ENCODE measurements at regions not wholly inside any gene's neighbourhood (a gene's known extent, or its start where the extent isn't known, plus 50 kb on each side); places are given as distances from the start of the nearest gene placed in this dataset.

DNA sequence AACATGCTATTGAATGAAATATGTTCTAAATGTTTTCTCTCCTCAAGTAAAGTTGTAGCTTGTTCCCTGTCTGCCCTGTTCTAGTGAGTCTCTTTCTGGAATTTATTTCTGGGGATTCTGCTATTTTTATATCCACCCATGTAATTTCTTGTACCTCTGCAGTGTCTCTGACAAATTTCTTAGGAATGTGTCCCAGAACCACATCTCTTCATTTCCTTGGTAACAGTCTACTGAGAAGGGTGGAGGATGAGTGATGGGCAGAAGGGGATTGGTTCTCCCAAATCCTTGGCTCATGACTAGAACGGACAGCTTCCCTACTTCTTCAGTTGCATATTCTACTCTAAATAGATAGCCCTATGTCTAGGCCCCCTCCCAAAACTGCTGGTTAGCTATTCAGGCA is 490.6 kb upstream of the LINC00305 start:
- Mint-ChIP-seq H3K9me3 (peaks cover 0 to 7% of the 10 kb centered on the region in 2 donors), H3K4me1 (ENCODE audit: low read depth in 2 of 2) (no peaks in the 10 kb centered on the region), H3K27ac (no peak overlapping the region), H3K27me3 (no peaks in the 10 kb centered on the region), H3K4me3 (no peak overlapping the region), H3K36me3 (ENCODE audit: insufficient read depth) (no peaks in the 10 kb centered on the region)
- ATAC-seq (replicated peaks) (no peak), DNase-seq (no peak)

DNA sequence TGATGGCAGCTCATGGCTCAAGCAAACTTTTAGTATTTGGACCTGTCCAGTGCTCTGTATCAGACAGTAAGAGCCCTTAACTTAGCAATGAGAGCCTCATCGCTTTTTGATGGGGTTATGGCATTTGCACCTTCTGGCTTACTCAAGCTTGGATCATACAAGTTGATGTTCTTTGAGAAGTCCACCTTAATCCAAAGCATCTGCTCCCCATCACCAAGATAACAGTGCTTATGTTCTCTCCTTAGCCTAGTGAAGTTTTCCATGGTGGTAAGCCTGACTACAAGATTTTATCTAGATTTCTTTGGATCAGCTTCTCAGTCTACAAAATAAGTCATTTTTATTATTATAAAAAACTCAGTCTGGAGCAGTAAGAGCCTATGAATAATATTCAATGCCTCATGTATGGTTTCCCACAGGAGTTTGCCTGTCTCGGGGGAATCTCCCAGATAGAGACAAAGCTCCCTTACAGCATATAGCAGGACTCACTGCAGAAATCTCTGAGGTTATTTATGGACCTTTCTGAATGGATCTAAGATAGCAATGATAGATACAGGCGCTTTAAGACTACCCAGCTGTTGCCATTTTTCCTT is 472.2 kb upstream of the LINC00305 start:
- H3K4me1 Mint-ChIP-seq (ENCODE audit: low read depth in 2 of 2), result no peaks in the 10 kb centered on the region
- no peak overlapping the region for H3K27ac Mint-ChIP-seq
- DNase-seq (no peak), ATAC-seq (replicated peaks) (no peak)
- no peaks in the 10 kb centered on the region for H3K27me3 Mint-ChIP-seq
- peaks cover 5 to 10% of the 10 kb centered on the region in 2 donors for H3K9me3 Mint-ChIP-seq
- H3K4me3 Mint-ChIP-seq, result no peak overlapping the region
- no peaks in the 10 kb centered on the region for H3K36me3 Mint-ChIP-seq (ENCODE audit: insufficient read depth)

DNA sequence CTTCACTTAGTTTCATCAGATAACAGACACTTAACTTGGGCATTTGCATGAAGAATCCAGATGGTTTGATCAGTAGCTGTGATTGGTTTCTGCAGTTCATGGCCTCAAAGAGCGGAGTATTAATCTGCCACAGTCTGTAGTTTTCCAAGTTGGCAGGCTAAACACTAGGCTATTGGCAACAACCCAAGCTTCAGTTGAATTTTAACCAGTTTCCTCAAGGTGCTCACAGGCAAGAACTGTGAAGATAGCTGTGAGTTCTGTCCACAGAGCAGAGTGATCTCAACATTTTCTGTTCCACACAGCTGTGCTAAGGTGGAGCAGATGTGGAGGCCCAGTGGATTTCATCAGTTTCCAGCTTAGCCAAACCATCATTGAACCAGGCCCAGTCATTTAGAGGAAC is 469.5 kb upstream of the LINC00305 start:
- H3K4me3 Mint-ChIP-seq, result no peak overlapping the region
- H3K9me3 Mint-ChIP-seq, result peaks cover 0 to 5% of the 10 kb centered on the region in 2 donors
- no peaks in the 10 kb centered on the region for H3K27me3 Mint-ChIP-seq
- H3K27ac Mint-ChIP-seq, result no peak overlapping the region
- no peak for DNase-seq
- no peaks in the 10 kb centered on the region for H3K36me3 Mint-ChIP-seq (ENCODE audit: insufficient read depth)
- no peaks in the 10 kb centered on the region for H3K4me1 Mint-ChIP-seq (ENCODE audit: low read depth in 2 of 2)
- no peak for ATAC-seq (replicated peaks)

DNA sequence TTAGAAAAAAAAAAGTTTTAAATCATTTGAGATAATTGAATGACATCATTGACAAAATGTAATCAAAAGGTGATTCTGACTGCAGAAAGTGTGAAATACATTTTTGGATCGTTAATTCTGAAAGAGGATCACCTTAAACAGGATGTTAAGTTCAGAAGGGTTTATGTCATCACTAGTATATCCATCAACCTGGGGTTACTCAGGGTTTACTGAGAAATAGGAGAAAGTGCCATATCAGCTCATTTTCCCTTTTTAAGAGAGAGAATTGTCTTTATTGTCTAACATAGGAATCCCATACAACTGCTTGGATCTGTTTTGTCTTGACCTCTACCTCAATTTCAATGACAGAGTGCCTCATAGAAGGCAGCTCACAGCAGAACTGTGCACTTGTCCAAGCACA is 466.1 kb upstream of the LINC00305 start:
- H3K27me3 Mint-ChIP-seq, result no peaks in the 10 kb centered on the region
- no peaks in the 10 kb centered on the region for H3K36me3 Mint-ChIP-seq (ENCODE audit: insufficient read depth)
- ATAC-seq (replicated peaks), result no peak
- H3K4me3 Mint-ChIP-seq, result no peak overlapping the region
- peaks cover 2 to 7% of the 10 kb centered on the region in 2 donors for H3K9me3 Mint-ChIP-seq
- H3K4me1 Mint-ChIP-seq (ENCODE audit: low read depth in 2 of 2), result no peaks in the 10 kb centered on the region
- no peak for DNase-seq
- H3K27ac Mint-ChIP-seq, result no peak overlapping the region

DNA sequence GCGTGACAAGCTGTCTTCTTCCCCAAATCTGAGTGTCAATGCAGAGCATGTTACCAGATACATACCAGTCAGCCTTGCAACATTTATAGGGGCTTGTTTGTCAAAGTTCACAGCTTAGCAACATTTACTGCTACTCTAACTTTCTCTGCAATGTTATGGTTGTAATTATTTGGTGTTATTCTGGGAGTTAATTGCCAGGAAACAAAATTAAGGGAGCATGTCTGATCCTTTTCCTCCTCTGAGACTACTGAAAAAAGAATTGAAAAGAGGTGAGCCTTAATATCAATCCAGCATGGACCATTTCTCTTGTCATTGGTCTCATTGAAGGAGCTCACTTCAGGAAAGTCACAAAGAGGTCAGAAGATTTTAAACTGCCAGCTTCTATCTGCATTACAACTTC is 465.6 kb upstream of the LINC00305 start:
- no peaks in the 10 kb centered on the region for H3K27me3 Mint-ChIP-seq
- no peak overlapping the region for H3K4me3 Mint-ChIP-seq
- no peak overlapping the region for H3K27ac Mint-ChIP-seq
- H3K36me3 Mint-ChIP-seq (ENCODE audit: insufficient read depth), result no peaks in the 10 kb centered on the region
- no peak for DNase-seq
- H3K4me1 Mint-ChIP-seq (ENCODE audit: low read depth in 2 of 2), result no peaks in the 10 kb centered on the region
- H3K9me3 Mint-ChIP-seq, result peaks cover 2 to 7% of the 10 kb centered on the region in 2 donors
- ATAC-seq (replicated peaks), result no peak

DNA sequence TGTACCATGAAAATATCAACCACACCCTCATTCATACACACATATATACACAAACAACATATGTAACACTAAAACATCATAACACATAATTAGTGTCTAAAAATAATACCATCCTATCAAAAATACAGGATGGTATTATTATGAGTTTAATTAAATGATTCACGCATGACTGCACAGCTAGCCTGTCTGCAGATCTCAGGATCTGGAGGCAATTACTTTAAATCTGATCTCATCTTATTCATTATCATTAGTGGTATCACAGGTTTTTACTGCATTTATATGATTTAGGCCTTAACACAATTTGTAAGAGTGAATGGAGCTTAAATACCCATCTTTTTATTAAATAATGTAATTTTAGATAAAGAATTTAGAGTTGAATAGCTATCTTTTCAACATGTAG is 443.4 kb upstream of the LINC00305 start:
- Mint-ChIP-seq H3K4me1 (ENCODE audit: low read depth in 2 of 2) (no peaks in the 10 kb centered on the region), H3K9me3 (peaks cover 10 to 15% of the 10 kb centered on the region in 2 donors), H3K4me3 (no peak overlapping the region), H3K27ac (no peak overlapping the region), H3K27me3 (no peaks in the 10 kb centered on the region), H3K36me3 (ENCODE audit: insufficient read depth) (no peaks in the 10 kb centered on the region)
- ATAC-seq (replicated peaks), result no peak
- no peak for DNase-seq

DNA sequence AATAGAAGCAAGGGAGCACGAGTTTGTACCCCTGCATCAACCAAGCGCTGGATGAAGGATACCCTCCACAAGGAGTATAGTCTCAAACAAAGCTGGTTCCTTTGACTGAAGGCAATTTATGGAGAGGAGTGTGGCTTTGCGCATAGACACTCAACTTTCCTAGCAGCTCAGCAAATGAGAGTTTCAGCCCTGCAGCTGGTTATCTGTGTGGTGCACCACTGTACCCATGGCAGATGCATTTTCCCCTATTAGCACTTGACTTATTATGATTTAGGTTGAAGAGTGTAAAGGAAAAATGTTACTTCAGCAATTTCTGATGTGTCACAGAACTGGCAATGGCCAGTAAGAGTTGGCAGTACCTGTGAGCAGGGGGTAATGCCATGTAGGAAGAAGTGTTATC is 440.1 kb upstream of the LINC00305 start:
- Mint-ChIP-seq H3K27me3 (no peaks in the 10 kb centered on the region), H3K4me3 (no peak overlapping the region), H3K27ac (no peak overlapping the region), H3K4me1 (ENCODE audit: low read depth in 2 of 2) (no peaks in the 10 kb centered on the region), H3K36me3 (ENCODE audit: insufficient read depth) (no peaks in the 10 kb centered on the region), H3K9me3 (peaks cover 8 to 13% of the 10 kb centered on the region in 2 donors)
- no peak for DNase-seq
- ATAC-seq (replicated peaks), result no peak

DNA sequence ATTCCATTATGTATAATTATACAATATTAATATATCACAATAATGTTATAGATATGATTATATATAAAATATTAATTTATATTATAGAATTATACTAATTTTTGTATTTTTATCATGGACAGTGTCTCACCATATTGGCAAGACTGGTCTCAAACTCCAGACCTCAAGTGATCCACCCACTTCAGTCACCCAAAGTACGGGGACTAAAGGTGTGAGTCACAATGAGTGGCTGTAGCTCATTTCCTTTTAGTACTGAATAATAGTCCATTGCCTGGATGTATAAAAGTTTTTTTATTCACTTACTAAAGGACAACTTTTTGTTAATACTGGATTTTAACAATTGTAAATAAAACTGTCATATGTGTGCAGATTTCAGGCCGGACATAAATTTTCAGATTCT is 417.6 kb upstream of the LINC00305 start:
- peaks cover 0 to 6% of the 10 kb centered on the region in 2 donors for H3K9me3 Mint-ChIP-seq
- H3K27me3 Mint-ChIP-seq, result no peaks in the 10 kb centered on the region
- H3K27ac Mint-ChIP-seq, result no peak overlapping the region
- no peaks in the 10 kb centered on the region for H3K36me3 Mint-ChIP-seq (ENCODE audit: insufficient read depth)
- DNase-seq, result no peak
- H3K4me3 Mint-ChIP-seq, result no peak overlapping the region
- ATAC-seq (replicated peaks), result no peak
- no peaks in the 10 kb centered on the region for H3K4me1 Mint-ChIP-seq (ENCODE audit: low read depth in 2 of 2)

DNA sequence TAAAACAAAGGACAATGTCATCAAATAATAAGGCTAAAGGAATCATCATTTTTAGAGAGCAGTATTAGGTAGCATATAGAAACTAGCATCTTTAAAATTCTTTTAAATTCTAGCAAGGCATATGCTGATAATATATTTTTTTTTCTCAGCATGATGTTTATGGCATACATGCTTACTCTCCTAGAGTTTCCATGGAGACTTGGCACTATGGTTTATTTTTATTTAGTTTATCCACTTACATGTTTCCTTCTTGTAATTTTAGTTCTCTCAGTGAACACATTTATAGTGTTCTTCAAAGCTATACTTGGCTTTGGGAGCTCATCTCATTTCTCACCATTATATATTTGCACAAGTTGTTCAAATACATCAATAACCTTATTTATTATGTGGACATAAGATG is 413.8 kb upstream of the LINC00305 start:
- Mint-ChIP-seq H3K4me3 (no peak overlapping the region), H3K27me3 (no peaks in the 10 kb centered on the region), H3K36me3 (ENCODE audit: insufficient read depth) (no peaks in the 10 kb centered on the region), H3K9me3 (peaks cover 0 to 6% of the 10 kb centered on the region in 2 donors), H3K4me1 (ENCODE audit: low read depth in 2 of 2) (no peaks in the 10 kb centered on the region), H3K27ac (no peak overlapping the region)
- DNase-seq (no peak), ATAC-seq (replicated peaks) (no peak)

DNA sequence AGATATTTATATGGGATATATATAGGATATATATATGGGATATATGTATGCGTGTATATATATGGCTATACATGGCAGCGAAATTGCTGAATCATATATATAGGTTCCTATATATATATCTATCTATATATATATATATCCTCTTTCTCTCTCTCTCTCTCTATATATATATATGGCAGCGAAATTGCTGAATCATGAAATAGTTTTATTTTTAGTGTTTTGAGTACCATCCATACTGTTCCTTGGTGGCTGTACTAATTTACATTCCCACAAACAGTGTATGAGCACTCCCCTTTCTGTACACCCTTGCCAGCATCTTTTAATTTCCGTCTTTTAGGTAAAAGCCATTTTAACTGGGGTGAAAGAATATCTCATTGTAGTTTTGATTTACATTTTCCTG is 397.6 kb upstream of the LINC00305 start:
- DNase-seq, result no peak
- H3K27me3 Mint-ChIP-seq, result no peaks in the 10 kb centered on the region
- no peak overlapping the region for H3K27ac Mint-ChIP-seq
- no peak for ATAC-seq (replicated peaks)
- H3K36me3 Mint-ChIP-seq (ENCODE audit: insufficient read depth), result no peaks in the 10 kb centered on the region
- H3K9me3 Mint-ChIP-seq, result peaks cover 0 to 7% of the 10 kb centered on the region in 2 donors
- no peaks in the 10 kb centered on the region for H3K4me1 Mint-ChIP-seq (ENCODE audit: low read depth in 2 of 2)
- H3K4me3 Mint-ChIP-seq, result no peak overlapping the region

DNA sequence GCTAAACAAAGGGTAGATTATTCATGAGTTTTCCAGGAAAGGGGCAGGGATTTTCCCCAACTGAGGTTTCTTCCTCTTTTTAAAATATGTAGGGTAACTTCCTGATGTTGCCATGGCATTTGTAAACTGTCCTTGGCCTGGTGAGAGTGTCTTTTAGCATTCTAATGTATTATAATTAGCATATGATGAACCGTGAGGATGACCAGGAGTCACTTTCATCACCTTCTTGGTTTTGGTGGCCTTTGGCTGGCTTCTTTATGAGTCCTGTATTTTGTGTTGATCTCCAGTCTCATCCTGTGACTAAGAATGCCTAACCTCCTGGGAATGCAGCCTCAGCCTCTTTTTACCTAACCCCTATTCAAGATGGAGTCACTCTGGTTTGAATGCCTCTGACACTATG is 391.0 kb upstream of the LINC00305 start:
- no peaks in the 10 kb centered on the region for H3K36me3 Mint-ChIP-seq (ENCODE audit: insufficient read depth)
- peaks cover 4 to 20% of the 10 kb centered on the region in 2 donors for H3K9me3 Mint-ChIP-seq
- no peaks in the 10 kb centered on the region for H3K4me1 Mint-ChIP-seq (ENCODE audit: low read depth in 2 of 2)
- no peak for ATAC-seq (replicated peaks)
- H3K4me3 Mint-ChIP-seq, result no peak overlapping the region
- H3K27me3 Mint-ChIP-seq, result no peaks in the 10 kb centered on the region
- DNase-seq, result no peak
- no peak overlapping the region for H3K27ac Mint-ChIP-seq

DNA sequence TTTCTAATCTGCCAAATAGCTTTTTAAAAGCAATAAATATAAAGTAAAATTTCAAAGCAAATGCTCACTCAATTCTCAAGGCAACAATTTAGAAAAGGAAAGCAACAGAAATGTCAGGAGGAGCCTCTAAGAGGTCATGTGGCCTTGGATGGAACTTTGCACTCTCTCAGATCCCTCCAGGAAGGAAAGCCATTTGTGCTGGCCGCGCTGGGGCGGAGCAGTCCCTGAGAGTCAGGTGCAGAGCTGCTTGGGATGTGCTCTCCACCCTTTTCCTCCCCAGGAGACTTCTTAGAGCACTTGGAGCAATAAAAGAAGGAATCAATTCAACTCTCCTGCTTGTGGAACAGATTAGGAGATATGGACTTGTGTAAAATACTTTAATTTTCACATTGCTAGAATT is 379.8 kb upstream of the LINC00305 start:
- ATAC-seq (replicated peaks) (no peak), DNase-seq (no peak)
- Mint-ChIP-seq H3K9me3 (peaks cover 9 to 10% of the 10 kb centered on the region in 2 donors), H3K36me3 (ENCODE audit: insufficient read depth) (no peaks in the 10 kb centered on the region), H3K4me1 (ENCODE audit: low read depth in 2 of 2) (no peaks in the 10 kb centered on the region), H3K4me3 (no peak overlapping the region), H3K27ac (no peak overlapping the region), H3K27me3 (no peaks in the 10 kb centered on the region)

DNA sequence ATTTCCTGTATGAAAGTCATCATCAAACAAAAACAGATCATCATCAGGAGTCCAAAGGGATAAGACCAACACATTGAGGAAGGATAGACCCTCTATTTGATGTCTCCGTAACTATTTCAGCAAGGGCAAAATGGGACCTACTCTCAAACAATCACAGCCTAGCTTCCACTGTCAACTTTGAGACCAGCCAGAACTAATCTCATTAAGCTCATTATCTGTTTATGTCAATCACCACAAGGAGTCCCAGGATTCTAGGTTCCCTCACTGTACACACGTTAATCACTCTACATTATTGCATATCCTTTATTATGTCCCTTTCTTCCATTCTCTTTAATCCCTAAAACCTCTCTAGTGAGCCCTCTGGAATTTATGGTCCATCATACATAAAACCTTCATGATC is 370.3 kb upstream of the LINC00305 start:
- DNase-seq (no peak), ATAC-seq (replicated peaks) (no peak)
- Mint-ChIP-seq H3K4me1 (ENCODE audit: low read depth in 2 of 2) (no peaks in the 10 kb centered on the region), H3K4me3 (no peak overlapping the region), H3K36me3 (ENCODE audit: insufficient read depth) (no peaks in the 10 kb centered on the region), H3K9me3 (peaks cover 14 to 24% of the 10 kb centered on the region in 2 donors), H3K27me3 (no peaks in the 10 kb centered on the region), H3K27ac (no peak overlapping the region)

DNA sequence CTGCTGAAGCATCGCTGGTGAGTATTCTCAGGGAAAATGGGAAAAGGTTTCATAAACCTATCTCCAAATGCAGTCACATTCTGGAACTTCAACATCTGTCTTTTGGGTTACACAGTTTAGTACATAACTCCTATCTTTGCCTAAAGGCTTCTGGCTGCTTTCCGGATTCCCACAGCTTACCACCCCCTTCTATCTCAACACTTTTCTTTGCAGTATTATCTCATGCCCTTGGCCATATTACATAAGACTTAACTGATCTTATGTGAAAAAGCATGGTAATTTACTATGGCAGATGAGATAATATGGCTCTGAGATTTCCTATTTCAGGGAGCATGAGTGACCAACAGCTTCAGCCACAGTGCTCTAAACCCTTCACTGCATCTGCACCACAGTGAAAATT is 369.3 kb upstream of the LINC00305 start:
- DNase-seq (no peak), ATAC-seq (replicated peaks) (no peak)
- no peak overlapping the region for H3K27ac Mint-ChIP-seq
- H3K27me3 Mint-ChIP-seq, result no peaks in the 10 kb centered on the region
- peaks cover 14 to 23% of the 10 kb centered on the region in 2 donors for H3K9me3 Mint-ChIP-seq
- H3K4me3 Mint-ChIP-seq, result no peak overlapping the region
- no peaks in the 10 kb centered on the region for H3K4me1 Mint-ChIP-seq (ENCODE audit: low read depth in 2 of 2)
- H3K36me3 Mint-ChIP-seq (ENCODE audit: insufficient read depth), result no peaks in the 10 kb centered on the region

DNA sequence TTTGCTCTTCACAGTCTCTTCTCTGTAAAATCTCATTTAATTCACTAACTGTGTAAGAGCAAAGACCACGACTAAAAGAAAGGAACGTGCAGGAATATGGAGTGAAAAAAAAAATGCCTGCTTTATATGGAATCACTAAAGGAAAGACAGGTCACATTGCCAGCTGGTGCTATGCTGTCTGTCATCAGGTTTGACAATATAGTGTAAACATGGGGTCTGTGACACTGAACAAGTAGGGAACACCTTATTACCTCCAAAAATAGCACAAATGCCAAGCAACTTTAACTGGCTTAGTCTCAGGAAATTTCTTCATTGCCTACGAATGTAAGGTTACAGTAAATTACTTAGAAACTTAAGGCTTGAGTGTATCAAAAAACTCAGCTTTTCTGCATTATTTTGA is 364.5 kb upstream of the LINC00305 start:
- no peaks in the 10 kb centered on the region for H3K4me1 Mint-ChIP-seq (ENCODE audit: low read depth in 2 of 2)
- no peaks in the 10 kb centered on the region for H3K36me3 Mint-ChIP-seq (ENCODE audit: insufficient read depth)
- H3K9me3 Mint-ChIP-seq, result peaks cover 0 to 10% of the 10 kb centered on the region in 2 donors
- DNase-seq (no peak), ATAC-seq (replicated peaks) (no peak)
- no peaks in the 10 kb centered on the region for H3K27me3 Mint-ChIP-seq
- H3K27ac Mint-ChIP-seq, result no peak overlapping the region
- H3K4me3 Mint-ChIP-seq, result no peak overlapping the region

Measured in effector memory CD8-positive, alpha-beta T cell (primary cell).